Cardiac fibroblast (primary cell): ENCODE measurements at regions not wholly inside any gene's neighbourhood (a gene's known extent, or its start where the extent isn't known, plus 50 kb on each side); places are given as distances from the start of the nearest gene placed in this dataset.

Source experiments
- DNase-seq, 2 donors: peaks; one replicate each; pipeline versions ENCODE4 v3.0.0 to v3.0.0-alpha.2; 2010; ENCODE audit warnings: low read depth in 2 of 2
- H3K4me3 ChIP-seq, 2 donors: replicated peaks in 1 of 2; 1 replicate in 1 of 2; 2 replicates in 1 of 2; pipeline ENCODE4 v1.5.1; 2011; ENCODE audit warnings: low read depth in 2 of 2, low read length in 2 of 2, mild to moderate bottlenecking in 2 of 2, moderate library complexity in 1 of 2
- CTCF ChIP-seq: IDR thresholded peaks from one replicate; pipeline ENCODE4 v1.5.1; 2011; ENCODE audit warnings: low read depth, mild to moderate bottlenecking, low read length, inconsistent platforms

- no peak for TF ChIP-seq CTCF
Observed at GRCh38 chr5:73346878-73347408, 101.6 kb downstream of the FOXD1 start.

GRCh38 chr5:73344835-73345234 is 103.7 kb downstream of the FOXD1 start:
- no peak for DNase-seq
- TF ChIP-seq CTCF: no peak
- H3K4me3 ChIP-seq: no peak overlapping the region

More at GRCh38 chr5:73346878-73347408, 101.6 kb downstream of the FOXD1 start:
- no peak overlapping the region for H3K4me3 ChIP-seq
- DNase-seq: no peak

- no peak for TF ChIP-seq CTCF
- DNase-seq: no peak
- H3K4me3 ChIP-seq: no peak overlapping the region
Observed at GRCh38 chr5:73339711-73340110, 108.9 kb downstream of the FOXD1 start.

GRCh38 chr5:73339051-73339575 is 109.5 kb downstream of the FOXD1 start:
- no peak for TF ChIP-seq CTCF
- no peak for DNase-seq
- H3K4me3 ChIP-seq: no peak overlapping the region

GRCh38 chr5:73338256-73339050 is 110.1 kb downstream of the FOXD1 start:
- no peak overlapping the region for H3K4me3 ChIP-seq
- no peak for TF ChIP-seq CTCF
- peak in 1 of 2 donors; percentile 47 for DNase-seq

GRCh38 chr5:73337586-73338255 is 110.9 kb downstream of the FOXD1 start:
- no peak for TF ChIP-seq CTCF
- DNase-seq: no peak

More at GRCh38 chr5:73337586-73338255, 110.9 kb downstream of the FOXD1 start:
- H3K4me3 ChIP-seq: no peak overlapping the region
